Adipocyte (in vitro differentiated cells): ENCODE measurements at regions not wholly inside any gene's neighbourhood (a gene's known extent, or its start where the extent isn't known, plus 50 kb on each side); places are given as distances from the start of the nearest gene placed in this dataset.

Experiments used
- DNase-seq: peaks from one replicate; pipeline ENCODE4 v3.0.0-alpha.2; 2015; ENCODE audit warnings: low read depth
- H3K27me3 ChIP-seq: replicated peaks from 2 replicates; pipeline ENCODE4 v1.7.0; 2013; ENCODE audit warnings: mild to moderate bottlenecking, low read length, moderate library complexity; ENCODE audit not compliant: control insufficient read depth, insufficient read depth
- H3K36me3 ChIP-seq: 2 replicates; pipeline ENCODE4 v1.7.0; 2013; ENCODE audit warnings: low read length, mild to moderate bottlenecking, moderate library complexity; ENCODE audit not compliant: control insufficient read depth, insufficient read depth, severe bottlenecking
- H3K4me1 ChIP-seq: 2 replicates; pipeline ENCODE4 v1.7.0; 2013; ENCODE audit warnings: mild to moderate bottlenecking, low read length, moderate library complexity; ENCODE audit not compliant: control insufficient read depth, insufficient read depth
- H3K4me3 ChIP-seq: 2 replicates; pipeline ENCODE4 v1.7.0; 2013; ENCODE audit warnings: mild to moderate bottlenecking, low read length, moderate library complexity
- H3K9ac ChIP-seq: 2 replicates; pipeline ENCODE4 v1.7.0; 2013; ENCODE audit warnings: mild to moderate bottlenecking, low read length, moderate library complexity
- H3K9me3 ChIP-seq: 2 replicates; pipeline ENCODE4 v1.7.0; 2013; ENCODE audit warnings: mild to moderate bottlenecking, low read length, moderate library complexity; ENCODE audit not compliant: control insufficient read depth

DNA sequence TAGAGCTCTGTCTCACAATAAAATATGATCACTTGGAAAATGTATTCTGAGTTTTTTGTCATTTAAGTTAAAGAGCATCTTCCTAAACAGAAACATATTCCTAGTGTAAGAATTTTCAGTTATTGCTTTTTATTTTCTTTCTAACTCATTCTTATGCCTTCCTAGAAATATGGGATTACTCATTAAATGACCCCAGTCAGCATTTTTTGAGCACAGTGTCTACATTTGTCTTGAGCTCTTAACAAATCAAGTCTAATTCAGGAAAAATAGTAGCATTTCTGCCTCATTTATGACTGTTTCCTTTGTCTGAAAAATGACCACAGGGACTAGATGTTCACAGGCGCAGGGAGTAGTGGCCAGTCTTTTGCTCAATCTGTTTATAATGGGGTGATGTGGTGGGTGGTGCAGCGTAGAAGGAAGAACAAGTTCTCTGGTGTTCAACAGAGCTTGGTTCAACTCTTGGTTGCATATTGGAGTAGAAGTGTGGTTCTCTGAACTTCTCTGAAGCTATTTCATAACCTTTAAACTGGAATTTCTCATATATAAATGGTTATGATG is 267.1 kb downstream of the CYRIA start:
- Histone ChIP-seq H3K27me3 (no peaks in the 10 kb centered on the region), H3K9me3 (no peaks in the 10 kb centered on the region), H3K4me3 (no peak overlapping the region), H3K36me3 (no peaks in the 10 kb centered on the region), H3K9ac (no peak overlapping the region), H3K4me1 (no peaks in the 10 kb centered on the region)
- no peak for DNase-seq

DNA sequence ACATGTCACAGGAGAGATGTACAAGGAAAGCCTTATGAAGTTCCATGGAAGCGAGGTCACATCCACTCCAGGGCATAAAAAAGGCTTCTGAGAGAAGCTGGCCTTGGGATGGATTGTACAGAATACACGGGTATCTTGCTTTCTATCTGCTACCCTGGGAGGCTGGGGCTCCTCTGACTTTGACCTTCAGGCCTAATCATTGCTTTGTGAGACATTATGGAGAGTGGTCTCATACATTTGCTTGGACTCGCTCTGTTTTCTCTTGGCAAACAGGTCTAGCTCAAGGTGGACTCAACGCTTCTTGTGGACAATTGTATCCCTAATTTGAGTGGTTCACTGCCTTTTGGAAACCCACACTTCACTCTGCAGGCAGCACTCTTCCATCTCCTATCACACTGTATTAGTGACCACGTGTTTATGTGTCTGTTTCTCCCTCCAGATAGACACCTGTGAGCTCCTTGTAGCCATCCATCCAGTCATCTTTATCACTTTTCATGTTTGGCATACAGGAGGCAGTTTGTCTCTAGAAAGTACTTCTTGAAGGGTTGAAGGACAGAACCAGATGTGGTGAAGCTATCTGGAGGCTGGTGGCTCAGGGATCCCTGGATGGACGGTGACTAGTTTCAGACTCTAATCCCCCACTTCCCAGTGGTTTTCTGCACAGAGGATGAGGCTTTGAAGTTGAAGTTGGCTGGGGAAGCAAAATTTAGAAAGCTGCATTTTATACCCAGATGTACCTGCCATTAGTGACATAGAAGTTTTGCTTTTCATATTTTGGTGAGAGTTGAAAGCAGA is 267.8 kb downstream of the CYRIA start:
- Histone ChIP-seq H3K4me1 (no peaks in the 10 kb centered on the region), H3K9ac (no peak overlapping the region), H3K9me3 (no peaks in the 10 kb centered on the region), H3K27me3 (no peaks in the 10 kb centered on the region), H3K4me3 (no peak overlapping the region), H3K36me3 (no peaks in the 10 kb centered on the region)
- DNase-seq, result no peak

DNA sequence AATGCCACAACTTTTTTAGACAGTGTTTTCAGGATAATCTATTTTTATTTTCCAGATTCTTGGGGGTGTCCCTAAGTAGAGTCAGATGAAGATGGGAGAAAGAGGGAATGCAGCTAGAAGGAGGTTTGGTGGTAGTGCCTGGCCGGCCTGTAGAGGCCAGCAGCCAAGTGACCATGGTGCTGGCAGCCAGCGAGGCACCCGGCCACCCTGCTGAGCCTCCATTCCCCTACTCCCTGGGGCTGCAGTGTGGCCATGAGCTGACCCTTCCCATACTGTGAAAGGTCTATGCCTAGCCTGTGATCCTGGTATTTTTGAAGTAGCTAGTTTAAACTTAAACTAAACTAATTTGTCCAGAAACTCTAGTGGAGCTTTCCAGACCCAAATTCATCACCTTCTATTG is 268.6 kb downstream of the CYRIA start:
- H3K9ac ChIP-seq, result no peak overlapping the region
- no peaks in the 10 kb centered on the region for H3K27me3 ChIP-seq
- no peak overlapping the region for H3K4me3 ChIP-seq
- no peak for DNase-seq
- H3K36me3 ChIP-seq, result no peaks in the 10 kb centered on the region
- H3K9me3 ChIP-seq, result no peaks in the 10 kb centered on the region
- H3K4me1 ChIP-seq, result no peaks in the 10 kb centered on the region

DNA sequence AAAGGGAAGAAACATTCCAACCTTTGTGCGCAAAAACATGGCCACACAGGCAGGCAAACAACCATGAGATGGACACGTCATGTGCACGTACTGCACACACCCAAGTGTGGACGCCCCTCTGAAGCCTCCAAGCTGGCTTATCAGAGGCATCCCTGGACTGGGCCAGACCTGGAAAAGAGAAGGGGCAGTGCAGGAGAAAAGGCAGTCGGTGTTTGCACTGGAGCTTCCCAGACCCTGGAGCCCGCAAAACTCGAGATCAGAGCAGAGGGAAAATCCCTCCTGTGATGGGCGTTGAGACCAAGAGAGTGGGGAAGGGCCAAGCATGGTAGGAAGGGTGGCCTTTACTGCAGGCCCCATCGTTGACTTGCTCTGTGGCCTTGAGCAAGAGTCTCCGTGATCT is 269.5 kb downstream of the CYRIA start:
- Histone ChIP-seq H3K4me1 (no peaks in the 10 kb centered on the region), H3K9ac (no peak overlapping the region), H3K4me3 (no peak overlapping the region), H3K27me3 (no peaks in the 10 kb centered on the region), H3K36me3 (no peaks in the 10 kb centered on the region), H3K9me3 (no peaks in the 10 kb centered on the region)
- DNase-seq, result no peak

DNA sequence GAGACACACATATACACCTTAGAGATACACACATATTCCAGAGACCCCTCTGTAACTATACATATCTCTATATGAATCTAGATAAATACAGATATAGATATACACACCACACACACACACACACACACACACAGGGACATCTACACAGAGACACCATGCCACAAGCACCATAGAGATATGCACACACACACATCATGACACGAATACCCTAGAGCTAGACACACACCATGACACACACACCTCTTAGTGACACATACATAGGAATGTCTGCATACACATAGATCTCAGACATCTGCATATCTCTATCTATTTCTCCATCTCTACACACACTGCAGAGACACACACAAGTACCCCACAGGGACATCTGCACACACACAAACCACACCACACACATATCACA is 270.0 kb downstream of the CYRIA start:
- Histone ChIP-seq H3K9me3 (no peaks in the 10 kb centered on the region), H3K9ac (no peak overlapping the region), H3K4me3 (no peak overlapping the region), H3K36me3 (no peaks in the 10 kb centered on the region), H3K27me3 (peaks cover under 1% of the 10 kb centered on the region), H3K4me1 (no peaks in the 10 kb centered on the region)
- no peak for DNase-seq

DNA sequence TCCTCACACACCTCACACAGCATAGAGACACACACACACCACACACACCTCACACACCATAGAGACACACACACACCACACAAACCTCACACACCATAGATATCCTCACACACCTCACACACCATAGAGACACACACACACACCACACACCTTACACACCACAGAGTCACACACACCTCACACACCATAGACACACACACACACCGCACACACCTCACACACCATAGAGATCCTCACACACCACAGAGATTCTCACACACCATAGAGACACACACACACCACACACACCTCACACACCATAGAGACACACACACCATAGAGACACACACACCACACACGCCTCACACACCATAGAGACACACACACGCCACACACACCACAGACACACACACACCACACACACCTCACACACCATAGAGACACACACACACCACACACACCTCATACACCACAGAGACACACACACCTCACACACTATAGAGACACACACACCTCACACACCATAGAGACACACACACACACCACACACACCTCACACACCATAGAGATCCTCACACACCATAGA is 270.6 kb downstream of the CYRIA start:
- no peak overlapping the region for H3K4me3 ChIP-seq
- H3K27me3 ChIP-seq, result peaks cover 3% of the 10 kb centered on the region
- no peaks in the 10 kb centered on the region for H3K36me3 ChIP-seq
- no peaks in the 10 kb centered on the region for H3K4me1 ChIP-seq
- no peaks in the 10 kb centered on the region for H3K9me3 ChIP-seq
- no peak overlapping the region for H3K9ac ChIP-seq
- no peak for DNase-seq

DNA sequence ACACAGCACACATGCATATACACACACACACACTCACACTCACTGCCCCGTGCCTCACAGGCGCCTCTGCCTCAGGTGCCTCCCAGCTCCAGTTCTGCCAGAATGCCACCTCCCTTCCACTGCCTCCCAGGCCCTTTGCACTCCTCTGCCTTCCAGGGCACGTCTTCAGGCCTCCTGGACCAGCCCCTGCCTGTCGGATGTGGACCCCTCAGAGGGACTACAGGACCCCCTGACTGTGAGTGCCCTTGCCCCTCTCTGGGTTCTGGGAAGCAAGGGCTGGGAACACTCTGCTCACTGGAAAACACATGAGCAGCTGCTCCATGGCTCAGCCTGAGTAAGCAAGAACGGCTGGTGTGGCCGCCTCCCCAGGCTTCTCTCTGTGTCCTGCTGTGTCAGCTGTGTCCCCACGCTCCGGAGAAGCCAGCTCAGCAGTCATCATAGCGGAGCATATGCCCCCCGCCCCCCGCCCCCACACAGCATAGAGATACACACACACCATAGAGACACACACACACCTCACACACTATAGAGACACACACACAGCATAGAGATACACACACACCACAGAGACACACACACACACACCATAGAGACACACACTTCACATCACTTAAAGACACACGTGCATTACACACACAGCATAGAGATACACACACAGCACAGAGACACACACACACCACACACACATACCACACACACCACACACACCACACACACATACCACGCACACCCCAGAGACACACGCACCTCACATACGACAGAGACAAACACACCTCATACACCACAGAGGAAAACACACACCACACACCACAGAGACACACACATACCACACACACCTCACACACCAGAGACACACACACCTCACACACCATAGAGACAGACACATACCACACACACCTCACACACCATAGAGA is 271.3 kb downstream of the CYRIA start:
- Histone ChIP-seq H3K4me1 (no peaks in the 10 kb centered on the region), H3K36me3 (no peaks in the 10 kb centered on the region), H3K27me3 (peaks cover 3% of the 10 kb centered on the region), H3K9ac (no peak overlapping the region), H3K4me3 (no peak overlapping the region), H3K9me3 (no peaks in the 10 kb centered on the region)
- no peak for DNase-seq

DNA sequence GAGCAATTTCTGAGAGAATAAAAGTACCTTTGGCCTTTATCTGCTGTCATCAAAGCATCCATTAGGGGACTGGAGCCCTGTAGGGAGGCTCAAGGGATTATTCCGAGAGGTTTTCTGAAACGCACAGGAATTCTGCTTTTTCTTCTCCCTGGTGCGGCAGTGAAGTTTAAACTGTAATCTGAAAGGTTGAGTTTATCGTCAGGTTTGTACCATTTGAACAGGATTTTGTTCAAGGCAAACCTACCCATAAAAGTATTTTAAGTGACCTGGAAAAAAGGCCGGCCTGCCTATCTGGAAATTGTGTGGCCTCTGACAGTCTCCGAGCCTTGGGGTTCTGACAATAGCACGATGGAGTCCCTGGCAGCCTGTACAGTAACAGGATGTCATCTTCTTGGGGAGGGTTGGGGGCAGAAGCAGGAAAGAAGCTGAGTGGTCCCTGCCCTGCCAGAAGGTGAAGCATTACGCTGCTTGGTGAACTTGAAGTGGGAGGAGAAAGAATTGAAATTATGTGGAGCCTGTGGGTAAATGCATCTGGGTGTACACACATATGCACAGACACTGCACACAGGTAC is 272.0 kb downstream of the CYRIA start:
- Histone ChIP-seq H3K4me3 (no peak overlapping the region), H3K27me3 (peaks cover 3% of the 10 kb centered on the region), H3K4me1 (no peaks in the 10 kb centered on the region), H3K9ac (no peak overlapping the region), H3K9me3 (no peaks in the 10 kb centered on the region), H3K36me3 (no peaks in the 10 kb centered on the region)
- no peak for DNase-seq

DNA sequence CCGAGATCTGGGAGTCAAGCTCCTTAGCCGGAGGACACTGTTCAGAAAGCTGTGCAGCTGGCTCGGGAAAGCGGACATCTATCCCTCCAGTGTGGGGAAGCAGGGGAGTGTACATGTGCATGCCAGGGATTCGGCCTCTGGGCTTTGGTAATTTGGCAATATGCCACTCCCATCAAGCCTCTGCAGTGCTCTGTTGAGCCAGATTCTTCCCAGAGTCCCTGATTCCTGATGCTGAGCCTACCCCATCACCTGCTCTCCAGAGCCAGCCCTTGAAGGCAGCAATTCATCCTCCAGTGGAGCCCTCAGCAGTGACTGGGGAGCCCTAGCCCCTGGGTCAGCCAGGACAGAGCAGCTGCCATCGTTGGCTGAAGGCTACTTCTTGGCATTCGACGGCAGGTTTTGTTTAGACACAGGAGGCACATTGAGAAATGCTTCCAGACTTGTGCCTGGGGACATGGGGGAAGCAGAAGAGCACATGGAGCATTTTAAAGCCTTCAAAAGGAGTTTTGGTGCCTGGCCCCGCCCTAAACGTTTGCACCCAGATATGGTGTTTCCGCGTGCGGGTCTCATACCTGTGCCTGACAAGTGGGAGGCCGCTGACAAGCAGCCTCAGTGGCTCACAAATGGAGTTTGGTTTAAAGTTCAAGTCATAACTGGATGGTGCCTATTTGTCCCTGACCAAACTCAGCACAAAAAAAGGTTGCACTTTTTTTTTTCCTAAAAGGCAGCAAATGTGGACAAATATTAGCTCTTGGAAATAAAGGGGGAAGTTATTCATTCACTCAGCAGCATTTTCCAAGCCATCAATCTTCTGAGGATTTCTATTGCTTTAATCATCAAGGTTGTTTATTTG is 272.8 kb downstream of the CYRIA start:
- Histone ChIP-seq H3K27me3 (peaks cover 3% of the 10 kb centered on the region), H3K4me1 (no peaks in the 10 kb centered on the region), H3K4me3 (no peak overlapping the region), H3K36me3 (no peaks in the 10 kb centered on the region), H3K9ac (no peak overlapping the region), H3K9me3 (no peaks in the 10 kb centered on the region)
- DNase-seq, result no peak

DNA sequence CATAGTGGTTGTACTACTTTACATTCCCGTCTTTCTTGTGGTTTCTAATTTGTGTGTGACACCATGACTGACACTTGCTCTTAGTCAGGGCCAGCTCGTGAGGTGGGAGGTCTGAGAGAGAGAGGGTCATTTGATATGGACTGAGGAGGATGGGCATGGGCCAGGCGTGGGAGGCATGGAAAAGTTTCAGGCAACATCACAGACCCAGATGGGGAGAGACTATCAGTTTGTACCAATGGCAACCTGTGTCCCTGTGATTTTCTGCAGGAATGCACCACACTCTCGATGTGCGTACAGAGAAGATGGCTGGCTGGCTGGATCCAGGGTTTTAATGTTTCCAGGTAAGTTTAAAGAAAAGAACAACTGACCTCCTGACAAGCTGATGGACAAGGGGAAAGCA is 273.6 kb downstream of the CYRIA start:
- DNase-seq, result no peak
- Histone ChIP-seq H3K4me1 (no peaks in the 10 kb centered on the region), H3K27me3 (peaks cover 3% of the 10 kb centered on the region), H3K9me3 (no peaks in the 10 kb centered on the region), H3K36me3 (no peaks in the 10 kb centered on the region), H3K9ac (no peak overlapping the region), H3K4me3 (no peak overlapping the region)
